ENCODE measurements at regions not wholly inside any gene's neighbourhood (a gene's known extent, or its start where the extent isn't known, plus 50 kb on each side); places are given as distances from the start of the nearest gene placed in this dataset.

DNA sequence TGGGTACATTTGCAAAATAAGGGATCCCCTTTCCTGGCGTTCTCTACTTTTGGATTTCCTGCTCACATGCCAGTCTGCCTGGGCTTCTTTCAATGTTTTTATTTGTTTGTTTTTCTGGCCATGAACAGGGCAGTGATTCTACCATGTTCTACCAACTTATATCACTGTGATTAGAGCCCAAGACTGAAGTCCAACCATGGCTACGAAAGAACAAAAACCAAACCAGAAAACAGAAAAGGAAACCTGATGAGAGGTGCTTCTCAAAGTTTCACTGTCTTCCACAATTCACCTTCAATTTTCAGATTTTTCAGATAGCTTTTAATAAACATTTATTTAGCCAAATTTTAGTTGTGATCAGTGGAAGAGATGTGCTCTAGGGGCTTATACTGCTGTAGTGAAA is 187.6 kb upstream of the TACR3 start:
- no peak for TF ChIP-seq EZH2 (optimal IDR thresholded peaks at IDR 0.05; ENCODE audit: low read depth, low read length)
- TF ChIP-seq, protein P1, sequence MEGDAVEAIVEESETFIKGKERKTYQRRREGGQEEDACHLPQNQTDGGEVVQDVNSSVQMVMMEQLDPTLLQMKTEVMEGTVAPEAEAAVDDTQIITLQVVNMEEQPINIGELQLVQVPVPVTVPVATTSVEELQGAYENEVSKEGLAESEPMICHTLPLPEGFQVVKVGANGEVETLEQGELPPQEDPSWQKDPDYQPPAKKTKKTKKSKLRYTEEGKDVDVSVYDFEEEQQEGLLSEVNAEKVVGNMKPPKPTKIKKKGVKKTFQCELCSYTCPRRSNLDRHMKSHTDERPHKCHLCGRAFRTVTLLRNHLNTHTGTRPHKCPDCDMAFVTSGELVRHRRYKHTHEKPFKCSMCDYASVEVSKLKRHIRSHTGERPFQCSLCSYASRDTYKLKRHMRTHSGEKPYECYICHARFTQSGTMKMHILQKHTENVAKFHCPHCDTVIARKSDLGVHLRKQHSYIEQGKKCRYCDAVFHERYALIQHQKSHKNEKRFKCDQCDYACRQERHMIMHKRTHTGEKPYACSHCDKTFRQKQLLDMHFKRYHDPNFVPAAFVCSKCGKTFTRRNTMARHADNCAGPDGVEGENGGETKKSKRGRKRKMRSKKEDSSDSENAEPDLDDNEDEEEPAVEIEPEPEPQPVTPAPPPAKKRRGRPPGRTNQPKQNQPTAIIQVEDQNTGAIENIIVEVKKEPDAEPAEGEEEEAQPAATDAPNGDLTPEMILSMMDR (IDR thresholded peaks at IDR 0.05; ENCODE audit: low read length), result no peak
- no peak for TF ChIP-seq EZH2phosphoT487 (IDR thresholded peaks at IDR 0.05; ENCODE audit: low read length)

Measured in MM.1S (cell line).